DND-41 (cell line): ENCODE measurements at regions not wholly inside any gene's neighbourhood (a gene's known extent, or its start where the extent isn't known, plus 50 kb on each side); places are given as distances from the start of the nearest gene placed in this dataset.

Source experiments
- EZH2 ChIP-seq: IDR thresholded peaks from 3 replicates; pipeline ENCODE4 v1.6.1; 2012; ENCODE audit warnings: borderline replicate concordance, low read depth, mild to moderate bottlenecking, moderate library complexity, low read length, inconsistent platforms; ENCODE audit not compliant: severe bottlenecking
- TF ChIP-seq, protein P1 (sequence below): IDR thresholded peaks from 2 replicates; pipeline ENCODE4 v1.5.1; 2012; ENCODE audit warnings: borderline replicate concordance, low read length, moderate library complexity, mild to moderate bottlenecking; ENCODE audit not compliant: poor library complexity, severe bottlenecking; ENCODE audit errors: extremely low read depth

- TF ChIP-seq, protein P1, sequence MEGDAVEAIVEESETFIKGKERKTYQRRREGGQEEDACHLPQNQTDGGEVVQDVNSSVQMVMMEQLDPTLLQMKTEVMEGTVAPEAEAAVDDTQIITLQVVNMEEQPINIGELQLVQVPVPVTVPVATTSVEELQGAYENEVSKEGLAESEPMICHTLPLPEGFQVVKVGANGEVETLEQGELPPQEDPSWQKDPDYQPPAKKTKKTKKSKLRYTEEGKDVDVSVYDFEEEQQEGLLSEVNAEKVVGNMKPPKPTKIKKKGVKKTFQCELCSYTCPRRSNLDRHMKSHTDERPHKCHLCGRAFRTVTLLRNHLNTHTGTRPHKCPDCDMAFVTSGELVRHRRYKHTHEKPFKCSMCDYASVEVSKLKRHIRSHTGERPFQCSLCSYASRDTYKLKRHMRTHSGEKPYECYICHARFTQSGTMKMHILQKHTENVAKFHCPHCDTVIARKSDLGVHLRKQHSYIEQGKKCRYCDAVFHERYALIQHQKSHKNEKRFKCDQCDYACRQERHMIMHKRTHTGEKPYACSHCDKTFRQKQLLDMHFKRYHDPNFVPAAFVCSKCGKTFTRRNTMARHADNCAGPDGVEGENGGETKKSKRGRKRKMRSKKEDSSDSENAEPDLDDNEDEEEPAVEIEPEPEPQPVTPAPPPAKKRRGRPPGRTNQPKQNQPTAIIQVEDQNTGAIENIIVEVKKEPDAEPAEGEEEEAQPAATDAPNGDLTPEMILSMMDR = no peak
- TF ChIP-seq EZH2 = no peak
These were observed 148.6 kb upstream of the NAMPT start for GRCh38 chr7:106433377-106433776.
